ENCODE measurements at regions not wholly inside any gene's neighbourhood (a gene's known extent, or its start where the extent isn't known, plus 50 kb on each side); places are given as distances from the start of the nearest gene placed in this dataset.
"Not testable (repeated sequence)": the region's sequence is repeated elsewhere in the genome, so short reads cannot be mapped to it uniquely, and the experiment has no call there.

DNA sequence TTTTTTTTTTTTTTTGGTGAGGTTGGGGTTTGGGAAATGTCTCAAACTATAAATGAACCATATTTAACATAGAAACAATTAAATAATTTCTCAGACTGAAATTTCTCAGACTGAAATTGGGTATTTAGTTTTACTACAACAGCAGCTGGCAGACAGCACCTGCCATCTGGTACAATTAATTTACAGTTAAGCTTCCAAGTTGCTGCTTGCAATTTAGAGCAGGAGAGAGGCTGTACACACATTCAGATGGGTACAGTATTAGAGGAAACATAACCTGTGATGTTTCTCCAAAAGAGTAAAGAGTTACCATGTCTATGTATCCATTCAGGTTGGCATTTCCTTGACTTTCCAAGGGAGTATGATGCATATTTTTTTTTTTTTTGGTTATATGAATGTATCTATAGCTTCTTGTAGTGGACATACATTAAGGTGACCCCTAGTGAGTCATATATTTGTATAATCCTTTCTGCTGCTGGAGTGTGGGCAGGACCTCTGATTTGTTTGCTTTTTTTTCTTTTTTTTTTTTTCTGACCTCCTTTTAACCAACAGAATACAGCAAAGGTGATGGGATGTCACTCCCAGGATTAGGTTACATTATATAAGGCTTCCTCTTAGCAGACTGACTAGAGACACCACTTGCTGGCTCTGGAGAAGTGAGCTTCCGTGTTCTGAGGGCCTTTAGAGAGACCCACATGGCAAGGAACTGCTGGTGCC is 201.7 kb downstream of the PTH2R start:
- DNase-seq, result peak; percentile 70

DNA sequence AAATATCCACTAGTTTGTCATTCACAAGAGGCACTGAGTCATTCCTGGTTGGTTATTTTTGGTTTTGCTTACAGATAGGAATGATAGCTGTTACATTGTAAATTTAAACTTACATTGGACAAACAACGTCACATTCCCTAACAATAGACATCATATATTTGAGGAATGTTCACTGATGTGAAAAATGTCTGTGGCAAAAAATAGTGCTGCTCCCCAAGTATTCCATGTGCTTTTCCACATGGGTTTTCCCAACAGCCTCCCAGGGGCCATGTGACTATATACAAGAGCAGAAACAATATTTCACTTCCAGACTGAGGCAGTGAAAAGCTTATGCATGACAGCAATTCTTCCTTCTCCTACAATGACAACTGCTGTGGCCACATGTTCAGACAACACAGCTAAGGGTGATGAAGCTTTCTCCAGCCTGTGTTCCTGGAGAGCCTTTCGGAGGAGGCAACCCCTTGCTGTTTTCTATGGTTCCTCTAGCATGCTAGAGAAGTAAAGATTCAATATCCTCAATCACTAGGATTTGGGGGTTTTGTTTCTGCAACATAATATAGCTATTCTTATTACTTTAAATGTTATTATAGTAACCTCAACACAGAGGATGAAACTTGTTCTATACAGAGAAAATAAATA is 202.7 kb downstream of the PTH2R start:
- no peak for DNase-seq

DNA sequence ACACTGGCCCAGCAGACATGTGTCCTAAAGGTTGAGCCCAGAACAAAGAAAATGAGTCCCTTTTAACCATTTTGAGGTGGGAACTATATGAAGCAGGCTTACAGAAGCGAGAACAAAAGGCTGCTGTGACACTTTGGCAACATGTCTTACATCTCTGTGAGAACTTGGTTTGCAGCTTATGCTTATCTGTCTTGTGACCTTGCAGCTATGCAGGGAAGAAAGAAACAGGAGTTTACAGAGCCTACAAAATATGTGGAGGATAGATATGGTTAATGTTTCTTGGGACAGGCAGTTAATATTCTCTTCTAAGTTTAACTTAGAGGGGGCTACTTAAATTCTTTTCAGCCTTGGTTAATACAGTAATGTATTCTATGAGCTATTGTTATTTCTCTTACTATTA is 209.1 kb downstream of the PTH2R start:
- not testable (repeated sequence) for DNase-seq

DNA sequence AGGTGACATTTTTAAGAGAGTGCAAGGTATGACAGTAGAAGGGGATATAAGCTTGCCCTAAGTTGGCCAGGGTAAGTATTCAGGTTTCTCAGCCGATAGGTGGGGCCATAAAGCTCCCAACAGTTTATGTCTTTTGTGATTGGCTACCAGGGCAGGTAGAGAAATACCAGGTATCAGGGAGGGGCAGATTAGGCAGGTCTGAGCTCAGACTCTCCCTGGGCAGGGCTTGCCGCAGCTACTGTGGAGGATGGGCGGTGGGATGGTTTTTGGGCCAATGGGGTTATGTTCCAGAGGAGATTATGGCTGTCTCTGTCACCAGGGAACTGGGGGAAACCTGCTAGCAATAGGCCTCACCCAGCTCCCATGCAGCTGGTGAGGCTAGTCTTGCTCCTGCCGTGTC is 211.6 kb downstream of the PTH2R start:
- no peak for DNase-seq

DNA sequence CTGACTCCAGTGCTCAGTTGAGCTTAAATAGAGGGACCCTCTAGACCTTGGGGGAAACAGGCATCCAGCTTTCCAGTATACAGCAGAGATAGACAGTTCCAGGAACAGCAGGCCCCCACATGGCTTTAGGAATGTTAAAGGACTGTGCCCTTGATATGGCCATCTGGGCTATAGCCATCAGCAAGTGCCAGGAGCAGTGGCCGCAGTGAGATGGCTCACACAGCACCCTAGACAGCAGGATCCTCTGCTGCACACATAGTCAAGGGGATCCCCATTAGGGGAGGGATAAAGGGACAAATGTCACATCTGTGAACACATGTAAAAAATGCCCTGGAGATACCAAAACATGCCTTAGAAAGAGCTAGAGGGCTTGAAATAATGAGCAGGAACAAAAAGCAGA is 213.4 kb downstream of the PTH2R start:
- no peak for DNase-seq

DNA sequence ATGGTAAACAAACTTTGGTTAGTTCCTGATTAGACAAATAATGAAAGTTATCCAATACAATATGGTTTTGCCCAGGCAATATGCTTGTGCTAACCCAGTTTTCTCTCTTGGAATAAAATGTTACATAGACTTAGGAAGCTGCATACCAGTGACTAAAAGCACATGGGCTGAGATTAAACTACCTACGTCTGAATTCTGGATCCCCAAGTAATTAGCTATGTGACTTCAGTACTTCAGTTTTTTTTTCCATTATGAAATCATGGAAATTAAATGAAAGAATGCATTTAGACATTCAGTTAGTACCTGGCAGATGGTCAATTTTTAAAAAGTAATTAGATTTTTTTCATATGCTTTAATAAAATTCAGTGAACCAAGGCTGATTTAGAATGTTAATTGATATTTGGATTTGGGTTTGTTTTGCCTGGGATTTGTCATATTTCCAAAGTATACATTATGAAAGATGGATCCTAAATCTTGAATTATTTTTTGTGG is 213.9 kb downstream of the PTH2R start:
- no peak for DNase-seq

DNA sequence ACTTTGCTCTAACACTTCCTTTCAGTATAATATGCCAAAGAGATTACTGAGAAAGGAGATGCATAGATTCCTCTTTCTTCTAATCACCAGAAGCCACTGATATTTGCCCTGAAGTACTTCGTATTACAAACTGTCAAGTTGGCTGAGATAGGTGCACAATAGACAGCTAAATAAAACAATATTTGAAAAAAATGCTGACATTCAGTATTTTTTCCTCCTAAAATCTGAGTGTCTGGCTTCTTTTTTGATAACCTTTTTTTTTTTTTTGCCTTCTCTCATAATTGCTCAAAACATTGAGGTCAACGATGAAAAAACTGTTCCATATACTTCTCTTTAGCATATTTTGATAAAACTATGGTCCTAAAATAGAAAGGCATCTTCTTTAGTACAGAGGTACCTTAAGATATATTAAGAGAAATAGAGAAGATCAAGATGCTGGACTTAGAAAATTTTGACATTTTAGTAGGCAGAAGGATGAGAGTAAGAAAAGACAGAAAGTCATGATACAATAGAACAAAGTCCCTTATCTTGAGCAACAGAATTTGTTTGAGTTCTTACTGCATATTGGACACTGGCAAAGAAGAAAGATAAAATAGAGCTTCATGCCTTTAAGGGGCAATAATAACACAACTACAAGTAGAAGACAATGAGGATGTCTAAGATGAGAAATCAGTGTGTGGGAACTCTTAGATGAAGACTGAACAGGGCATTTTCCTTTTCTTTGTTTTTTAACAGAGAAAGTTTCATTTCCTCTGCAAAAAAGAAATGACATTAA is 220.7 kb downstream of the PTH2R start:
- no peak for DNase-seq

DNA sequence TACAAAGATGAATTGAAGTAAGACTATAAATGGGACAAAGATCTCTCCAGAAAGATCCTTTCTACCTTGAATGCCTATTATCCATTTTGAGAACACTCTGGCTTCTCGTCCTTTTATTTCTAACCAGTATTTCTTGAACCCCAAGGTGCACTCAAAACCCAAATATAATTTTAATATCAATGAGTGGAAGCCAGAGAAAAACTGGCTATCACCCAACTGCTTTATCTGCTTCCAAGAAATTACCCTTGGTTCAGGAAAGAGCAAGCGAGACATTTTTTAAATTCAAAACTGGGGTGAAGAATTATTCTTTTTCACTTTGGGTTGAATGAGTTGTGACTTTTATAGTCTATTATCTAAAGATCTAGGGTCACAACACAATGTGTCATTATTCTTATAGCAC is 221.3 kb downstream of the PTH2R start:
- no peak for DNase-seq

DNA sequence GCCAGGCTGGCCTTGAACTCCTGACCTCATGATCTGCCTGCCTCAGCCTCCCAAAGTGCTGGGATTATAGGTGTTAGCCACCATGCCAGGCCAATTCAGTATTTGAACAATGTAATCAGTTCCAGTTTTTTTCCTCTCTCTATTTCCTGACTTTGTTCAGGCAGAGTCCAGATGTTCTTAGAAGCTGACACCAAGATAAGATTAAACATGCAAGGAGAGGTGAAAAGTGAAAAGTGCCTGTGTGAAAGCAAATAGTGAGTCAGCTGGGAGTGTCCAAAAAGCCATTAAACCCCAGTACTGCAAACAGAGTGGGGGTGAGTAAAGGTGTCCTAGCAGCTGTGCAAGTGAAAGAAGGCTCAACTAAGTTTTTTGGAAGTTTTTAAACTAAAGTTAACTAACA is 231.5 kb downstream of the PTH2R start:
- no peak for DNase-seq

DNA sequence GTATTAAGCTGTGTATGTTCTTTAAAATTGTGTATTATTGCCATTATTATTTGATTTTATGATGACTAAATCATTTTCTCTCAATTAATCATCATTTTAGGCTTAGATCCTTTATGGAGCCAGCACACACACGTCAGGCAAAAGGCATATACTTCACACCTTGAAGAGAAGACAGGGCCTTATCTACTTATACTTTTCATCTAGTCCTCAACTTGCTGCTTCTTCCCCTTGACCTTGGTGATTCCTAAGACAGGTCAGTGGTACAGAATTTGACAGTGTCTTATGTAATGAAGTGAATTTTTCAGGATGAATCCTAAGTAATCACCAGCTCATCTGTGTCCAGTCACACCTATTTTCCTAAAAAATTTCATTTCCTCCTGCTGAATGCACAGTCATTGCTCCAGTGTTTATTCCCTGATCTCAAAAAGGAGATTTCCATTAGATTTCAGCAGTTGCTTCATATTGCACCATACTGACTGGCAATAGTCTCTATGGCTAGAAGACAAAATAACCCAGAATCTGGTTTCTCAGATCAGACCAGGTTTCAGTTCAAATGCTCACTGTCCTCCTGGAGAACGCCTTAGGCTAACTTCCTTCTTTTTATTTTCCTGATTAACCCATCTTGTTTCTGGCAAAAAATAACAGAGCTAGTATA is 235.7 kb downstream of the PTH2R start:
- no peak for DNase-seq

DNA sequence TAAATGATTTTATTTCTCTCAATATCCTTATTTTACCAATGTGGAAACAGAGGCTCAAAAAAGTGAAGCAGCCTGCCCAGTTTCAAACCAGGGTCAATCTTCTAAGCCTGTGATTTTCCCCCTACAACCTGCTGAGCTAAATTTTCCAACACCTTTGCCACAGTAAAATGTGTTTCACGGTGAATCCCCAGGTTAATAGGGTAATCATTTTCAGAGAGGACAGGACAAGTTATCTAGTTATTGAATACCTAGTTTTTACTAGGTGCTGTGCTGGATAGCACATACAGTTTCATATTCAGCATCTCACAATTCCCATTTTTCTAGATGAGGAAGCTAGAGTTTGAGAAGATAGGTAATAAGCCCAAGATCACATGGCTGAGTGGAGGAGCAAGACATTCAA is 236.6 kb downstream of the PTH2R start:
- DNase-seq, result no peak

DNA sequence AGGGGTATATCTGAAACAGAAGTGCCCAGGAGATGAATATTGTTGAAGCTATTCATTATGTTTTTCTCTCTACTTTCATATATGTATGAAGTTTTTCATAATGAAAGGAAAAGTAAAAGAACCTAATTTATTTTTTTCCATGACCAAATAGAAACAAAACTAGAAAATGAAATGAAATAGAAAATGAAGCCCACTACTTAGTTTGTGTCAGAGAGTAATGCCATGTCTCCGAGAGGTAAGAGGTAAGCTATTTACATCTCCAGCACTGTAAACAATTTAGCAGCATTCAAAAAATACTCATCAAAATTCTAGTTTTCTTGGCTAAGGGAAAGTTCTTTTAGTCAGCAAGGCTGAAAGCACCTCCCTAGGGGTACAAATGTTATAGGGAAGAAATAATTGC is 238.6 kb downstream of the PTH2R start:
- DNase-seq, result no peak

DNA sequence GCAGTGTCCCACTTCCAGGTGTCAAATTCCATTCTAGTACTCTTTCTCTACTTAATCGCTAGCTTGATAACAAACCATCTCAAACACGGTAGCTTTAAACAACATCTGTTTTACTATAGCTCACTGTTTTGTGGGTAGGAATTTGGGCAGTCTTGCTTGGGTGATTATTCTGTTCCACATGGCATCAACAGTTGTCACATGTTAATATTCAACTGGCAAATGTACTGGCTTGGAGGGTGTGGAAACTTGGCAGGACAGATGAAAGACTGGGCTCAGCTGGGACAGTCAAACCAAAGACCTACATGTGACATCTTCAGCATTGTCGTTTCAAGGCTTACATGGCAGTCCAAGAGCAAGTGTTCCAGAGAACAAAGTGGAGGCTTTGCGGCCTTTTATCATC is 241.8 kb downstream of the PTH2R start:
- DNase-seq, result no peak

DNA sequence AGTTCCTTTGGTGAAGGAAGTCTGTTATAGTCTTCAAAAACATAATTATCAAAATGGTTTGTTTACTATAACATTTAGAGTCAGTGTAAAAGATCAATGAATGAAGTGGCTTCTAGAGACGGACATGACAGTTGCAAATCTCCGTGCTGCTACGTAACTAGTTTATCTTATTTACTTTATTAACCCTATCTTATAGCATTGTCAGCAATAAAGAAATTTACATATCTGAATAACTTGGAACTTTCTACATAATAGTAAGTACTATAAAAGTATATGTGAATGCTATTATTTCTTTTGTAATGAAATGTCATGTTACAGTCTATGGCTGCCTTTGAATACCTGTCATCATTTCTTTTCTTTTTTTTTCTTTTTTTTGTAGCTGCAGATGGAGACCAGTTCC is 246.8 kb downstream of the PTH2R start:
- DNase-seq, result no peak

DNA sequence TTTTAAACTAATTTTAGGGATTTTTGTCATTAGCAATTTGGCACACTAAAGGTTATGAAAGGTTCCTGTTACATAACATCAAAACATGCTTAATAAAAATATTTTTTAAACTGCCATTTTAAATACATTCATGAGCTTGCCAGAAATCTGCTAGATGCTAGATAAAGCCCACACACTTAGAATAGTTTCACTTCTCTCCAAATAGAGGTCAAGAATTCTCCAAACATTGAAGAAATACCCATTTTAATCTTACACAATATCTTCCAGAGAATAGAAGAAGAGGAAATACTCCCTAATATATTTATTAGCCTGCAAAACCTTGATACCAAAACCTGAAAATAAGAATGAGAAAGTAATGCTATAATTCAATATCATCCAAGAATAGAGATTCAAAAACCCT is 247.5 kb downstream of the PTH2R start:
- DNase-seq, result no peak

DNA sequence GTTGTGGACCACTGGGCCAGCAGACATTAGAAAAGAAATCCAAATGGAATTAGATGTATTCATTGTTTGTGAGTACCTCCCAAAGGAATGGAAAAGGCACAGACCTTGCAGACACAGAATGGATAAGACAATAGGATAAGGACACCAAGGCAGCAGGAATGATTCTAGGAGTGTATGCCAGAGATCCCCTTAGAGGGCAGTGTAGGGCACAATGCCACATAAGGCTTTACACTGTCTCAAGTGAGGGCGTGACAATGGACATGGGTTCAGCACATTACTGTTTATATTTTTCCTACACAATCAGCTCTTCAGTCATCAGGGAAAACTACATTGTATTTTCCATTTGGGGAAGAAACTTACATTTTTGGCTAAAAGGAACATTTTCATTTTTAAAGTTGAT is 250.9 kb downstream of the PTH2R start:
- DNase-seq, result no peak

DNA sequence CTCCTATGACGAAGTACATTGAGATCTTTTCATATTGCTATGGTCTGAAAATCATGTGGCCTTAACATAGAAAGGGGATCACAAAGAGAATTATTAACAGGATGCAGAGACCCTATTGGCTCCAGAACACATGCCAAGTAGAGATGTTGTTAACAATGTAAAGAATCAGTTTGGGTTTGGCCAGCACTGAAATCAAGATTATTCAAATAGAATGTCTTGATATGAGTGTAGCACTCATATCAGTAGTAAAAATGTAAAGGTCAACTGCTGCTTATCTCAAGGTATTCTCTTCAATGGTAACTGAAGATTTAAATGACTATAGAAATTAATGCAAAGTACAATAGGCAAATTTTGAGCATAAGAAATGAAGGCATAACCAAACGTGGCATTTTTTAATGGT is 262.8 kb downstream of the PTH2R start:
- no peak for DNase-seq

DNA sequence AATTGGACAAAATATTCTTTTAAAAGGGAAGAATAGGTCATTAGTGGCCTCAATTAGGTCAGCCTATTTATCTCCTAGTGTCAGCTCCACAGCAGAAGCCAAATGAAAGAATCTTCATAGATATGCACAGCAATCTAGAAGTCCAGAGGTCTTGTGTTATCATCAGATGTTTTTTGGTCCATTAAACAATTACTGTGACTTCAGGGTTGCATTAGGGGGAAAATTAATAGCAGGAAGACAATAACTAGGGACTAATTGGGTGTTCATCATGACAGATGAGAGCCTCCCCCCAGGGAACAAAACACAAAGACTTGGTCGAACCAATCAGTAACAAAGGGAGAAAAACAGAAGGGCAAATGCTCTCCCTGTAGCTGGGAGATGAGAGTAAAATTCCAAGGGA is 264.7 kb downstream of the PTH2R start:
- DNase-seq, result no peak

DNA sequence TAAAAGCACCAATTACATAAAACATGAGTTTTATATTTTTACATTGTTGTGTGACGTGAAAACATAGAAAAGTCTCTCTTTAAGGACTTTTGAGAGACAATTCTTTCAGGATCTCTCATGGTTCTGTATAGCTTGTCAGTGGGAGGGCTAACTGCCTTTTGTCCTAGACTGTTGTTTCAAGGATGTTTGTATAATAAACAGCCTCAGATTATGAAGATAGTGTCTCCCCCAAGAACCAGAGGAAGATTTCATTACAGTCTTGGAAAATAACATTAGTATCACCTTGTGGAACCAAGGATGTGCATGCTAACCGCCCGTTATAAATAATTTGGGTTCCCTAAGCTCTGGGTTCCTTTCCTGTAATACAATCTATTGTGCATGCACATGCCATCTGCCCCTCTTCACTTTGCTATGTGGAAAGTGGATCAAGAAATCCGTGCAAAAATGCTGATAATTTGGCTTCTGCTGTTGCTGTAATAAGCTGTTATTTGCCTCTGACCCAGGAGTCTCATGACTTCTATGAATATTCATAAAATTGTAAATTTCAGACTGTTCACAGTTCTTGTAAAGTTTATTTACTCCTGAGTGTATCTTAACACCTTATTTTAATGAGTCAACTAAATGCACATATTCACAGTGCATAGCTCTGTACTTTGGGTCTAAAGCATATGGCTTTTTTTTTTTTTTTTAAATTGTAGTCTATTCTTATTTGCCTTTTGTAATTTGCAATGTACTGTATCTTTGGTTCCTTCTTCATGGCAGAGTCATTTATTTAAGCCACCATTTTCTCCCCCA is 265.5 kb downstream of the PTH2R start:
- no peak for DNase-seq

DNA sequence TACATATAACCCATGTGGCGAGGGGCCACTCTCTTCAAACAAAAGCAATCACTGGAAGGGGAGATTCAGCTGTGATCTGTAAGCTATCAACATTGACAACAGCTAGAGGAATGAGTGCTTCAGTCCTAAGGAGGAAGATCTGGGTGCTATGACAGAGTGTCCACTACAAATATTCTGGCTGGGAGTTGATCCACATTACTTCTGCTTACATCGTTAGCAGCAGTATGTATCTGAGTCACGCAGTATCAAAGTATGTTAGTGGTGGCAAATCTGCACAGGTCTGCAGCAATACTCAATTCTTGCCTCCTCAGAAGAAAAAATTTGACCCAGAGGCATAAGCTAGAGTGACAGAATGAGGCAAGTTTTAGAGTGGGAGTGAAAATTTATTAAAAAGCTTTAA is 267.0 kb downstream of the PTH2R start:
- DNase-seq, result no peak

DNA sequence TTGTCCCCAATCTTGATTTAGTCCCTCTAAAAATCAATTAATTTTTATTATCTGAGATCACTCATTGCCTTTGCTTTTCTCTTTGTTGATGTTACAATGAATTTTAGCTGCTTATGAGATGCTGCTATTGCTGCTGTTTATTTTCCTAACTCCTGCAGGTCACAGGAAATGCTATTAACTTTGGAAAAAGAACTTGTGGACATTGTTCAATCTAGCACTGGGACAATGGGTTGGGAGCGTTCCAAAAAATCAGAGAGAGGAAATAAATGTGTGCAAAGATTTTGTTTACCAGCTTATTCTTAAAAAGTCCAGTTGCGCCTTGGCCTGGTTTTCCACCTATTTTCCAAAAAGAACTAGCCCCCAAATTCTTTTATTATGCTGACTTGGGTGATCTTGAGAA is 268.3 kb downstream of the PTH2R start:
- DNase-seq, result no peak

DNA sequence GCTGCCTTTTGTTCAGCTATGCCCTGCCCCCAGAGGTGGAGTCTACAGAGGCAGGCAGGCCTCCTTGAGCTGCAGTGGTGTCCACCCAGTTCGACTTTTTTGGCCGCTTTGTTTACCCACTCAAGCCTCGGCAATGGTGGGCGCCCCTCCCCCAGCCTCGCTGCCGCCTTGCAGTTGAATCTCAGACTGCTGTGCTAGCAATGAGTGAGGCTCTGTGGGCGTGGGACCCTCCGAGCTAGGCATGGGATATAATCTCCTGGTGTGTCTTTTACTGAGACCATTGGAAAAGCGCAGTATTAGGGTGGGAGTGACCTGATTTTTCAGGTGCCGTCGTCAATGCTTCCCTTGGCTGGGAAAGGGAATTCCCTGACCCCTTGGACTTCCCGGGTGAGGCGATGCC is 279.3 kb downstream of the PTH2R start:
- DNase-seq, result not testable (repeated sequence)

DNA sequence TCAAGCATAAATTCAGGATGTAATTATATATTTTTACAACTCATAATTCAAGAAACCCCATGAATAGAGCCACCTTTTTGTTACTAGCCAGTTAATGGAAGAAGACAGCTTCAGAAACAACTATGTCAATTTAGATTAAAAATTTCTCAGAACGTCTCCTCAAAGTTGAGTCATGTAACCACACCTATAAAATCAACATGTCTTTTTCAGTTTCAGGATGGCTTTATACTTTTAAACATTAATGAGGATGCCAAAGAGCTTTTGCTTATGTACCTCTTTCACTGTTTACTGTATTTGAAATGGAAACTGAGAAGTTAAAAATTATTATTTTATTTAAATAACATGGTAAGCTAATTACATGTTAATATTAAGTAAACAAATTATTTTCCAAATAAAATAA is 280.1 kb downstream of the PTH2R start:
- DNase-seq, result no peak
